Hematopoietic multipotent progenitor cell (in vitro differentiated cells): ENCODE measurements at regions not wholly inside any gene's neighbourhood (a gene's known extent, or its start where the extent isn't known, plus 50 kb on each side); places are given as distances from the start of the nearest gene placed in this dataset.

Experiments
- DNase-seq, 3 donors: peaks; one replicate each; pipeline ENCODE4 v3.0.0-alpha.2; 2011 to 2015; ENCODE audit warnings: low read depth in 2 of 3, low spot score in 2 of 3

DNA sequence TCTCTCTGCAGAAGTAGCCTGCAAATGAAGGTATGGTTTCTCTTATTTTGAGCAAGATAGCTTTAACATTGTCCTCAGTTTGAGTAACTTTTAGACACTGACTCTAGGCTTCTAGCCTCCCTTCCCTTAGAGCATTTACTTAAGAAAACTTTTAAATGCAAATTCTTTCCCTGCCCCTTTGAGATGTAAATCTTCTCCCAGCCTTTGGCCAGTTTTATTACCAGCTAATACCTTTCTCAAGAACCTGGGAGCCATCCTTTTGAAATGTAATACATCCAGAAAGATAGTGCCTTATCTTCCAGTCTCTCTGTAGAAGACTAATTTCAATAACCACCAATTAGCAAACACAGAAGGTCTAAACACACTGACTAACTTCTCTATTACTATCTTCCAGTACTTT, 688.9 kb upstream of the CDH9 start:
- DNase-seq: no peak

DNA sequence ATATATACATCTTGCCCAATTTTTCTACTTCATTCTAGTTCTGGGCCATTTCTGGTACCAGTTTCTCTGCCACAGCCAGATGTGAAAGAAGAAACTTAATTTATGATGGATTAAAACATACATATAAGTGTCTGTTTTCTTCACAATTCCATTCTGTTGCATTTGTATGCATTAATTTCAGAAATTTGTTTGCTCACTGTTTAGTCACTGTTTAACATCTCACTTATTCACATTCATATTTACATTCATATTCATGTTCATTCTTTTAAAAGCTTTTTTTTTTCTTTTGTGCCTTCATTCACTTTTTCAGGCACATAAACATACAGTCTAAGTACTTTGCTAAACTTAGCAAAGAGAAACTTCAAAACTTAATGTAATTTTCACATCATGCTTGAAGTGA, 684.0 kb upstream of the CDH9 start:
- no peak for DNase-seq

DNA sequence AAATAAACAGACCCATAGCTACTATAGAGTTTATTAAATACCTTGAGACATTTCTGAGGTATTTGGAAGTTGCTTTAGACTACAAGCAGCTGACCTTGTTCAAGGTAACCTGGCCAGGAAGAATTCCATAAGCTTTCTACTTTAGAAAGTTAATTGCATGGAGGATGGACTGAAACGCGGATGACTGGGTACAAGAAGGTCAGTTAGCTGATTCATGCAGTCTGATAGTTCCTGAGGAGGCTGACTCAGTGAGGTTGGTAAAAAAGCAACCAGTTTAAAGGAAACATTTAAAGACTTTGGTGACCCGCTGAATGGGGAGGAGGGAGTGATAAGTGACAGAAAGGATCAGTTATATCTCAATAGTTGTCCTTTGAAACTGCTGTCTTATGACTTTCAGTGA, 670.1 kb upstream of the CDH9 start:
- no peak for DNase-seq

DNA sequence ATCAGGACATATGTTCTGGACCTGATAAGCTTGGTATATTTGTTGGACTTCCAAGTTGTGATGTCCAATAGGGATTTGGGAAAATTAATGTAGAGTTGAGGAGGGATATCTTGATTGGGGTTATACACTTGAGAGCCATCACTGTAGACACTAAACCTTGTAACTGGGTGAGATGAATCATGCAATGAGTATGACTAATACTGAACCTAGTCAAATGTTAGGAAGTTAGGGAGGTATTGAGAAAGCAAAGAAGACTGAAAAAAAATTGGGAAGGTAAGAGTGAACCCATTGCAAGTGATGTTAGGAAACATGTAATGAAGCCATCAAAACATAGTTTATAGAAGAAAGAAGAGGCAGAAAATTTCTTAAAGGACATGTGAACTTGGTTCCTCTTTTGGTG, 668.4 kb upstream of the CDH9 start:
- no peak for DNase-seq

DNA sequence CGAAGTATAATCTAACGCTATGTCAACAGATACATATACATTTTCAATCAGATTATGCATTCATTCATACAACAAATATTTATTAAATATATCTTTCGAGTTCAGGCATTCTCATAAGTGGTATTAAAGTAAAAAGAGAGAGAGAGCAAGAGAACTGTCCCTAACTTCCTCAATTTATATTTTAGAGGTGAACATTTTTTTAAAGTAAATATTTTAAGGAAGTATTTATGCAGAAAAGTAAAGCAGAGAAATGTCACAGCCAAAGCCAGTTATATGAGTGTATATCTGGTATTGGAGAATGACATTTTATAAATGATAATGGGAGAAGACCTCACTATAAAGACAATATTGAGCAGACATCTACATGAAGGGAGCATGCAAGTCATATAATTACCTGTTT, 667.3 kb upstream of the CDH9 start:
- DNase-seq: peak in 1 of 3 donors; percentile 72

DNA sequence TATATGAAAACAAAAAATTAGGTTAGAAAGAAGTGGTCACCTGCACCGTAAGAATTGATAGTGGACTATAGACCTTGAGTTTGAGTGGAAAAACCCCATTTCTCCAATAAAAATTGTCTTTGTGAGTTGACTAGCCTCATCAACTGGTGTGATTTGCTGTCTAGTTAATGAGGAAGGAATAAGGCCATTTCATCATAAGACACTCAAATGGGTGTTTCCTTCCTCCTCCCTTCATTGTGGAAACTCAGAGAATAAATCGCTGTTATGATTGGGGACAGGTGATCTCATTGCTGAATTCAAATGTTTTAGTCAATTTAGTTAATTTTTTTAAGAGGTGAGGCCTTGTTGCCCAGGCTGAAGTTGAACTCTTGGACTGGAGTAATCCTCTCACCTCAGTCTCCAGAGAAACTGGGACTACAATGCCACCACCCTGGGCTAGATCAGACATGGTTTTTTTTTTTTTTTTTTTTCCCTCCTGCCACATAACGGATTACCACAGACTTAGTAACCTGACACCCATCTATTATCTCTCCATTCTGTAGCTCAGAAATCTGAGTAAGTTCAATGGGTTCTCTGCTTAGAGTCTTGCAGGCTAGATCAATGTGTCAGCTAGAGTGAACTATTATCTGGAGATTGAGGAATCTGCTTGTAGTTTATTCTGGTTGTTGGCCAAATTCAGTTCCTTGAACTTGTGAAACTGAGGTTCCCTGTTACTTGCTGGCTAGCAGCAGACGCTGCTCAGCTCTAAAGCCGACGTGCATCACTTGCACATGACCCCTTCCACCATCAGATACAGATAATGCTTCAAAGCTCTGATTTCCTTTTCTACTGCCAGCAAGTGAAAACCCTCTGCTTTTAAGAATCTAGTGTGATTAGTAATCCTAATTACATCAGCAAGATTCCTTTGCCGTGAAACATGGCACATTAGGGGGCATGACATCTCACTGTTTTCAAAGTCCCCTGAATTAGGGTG, 663.8 kb upstream of the CDH9 start:
- DNase-seq: no peak

DNA sequence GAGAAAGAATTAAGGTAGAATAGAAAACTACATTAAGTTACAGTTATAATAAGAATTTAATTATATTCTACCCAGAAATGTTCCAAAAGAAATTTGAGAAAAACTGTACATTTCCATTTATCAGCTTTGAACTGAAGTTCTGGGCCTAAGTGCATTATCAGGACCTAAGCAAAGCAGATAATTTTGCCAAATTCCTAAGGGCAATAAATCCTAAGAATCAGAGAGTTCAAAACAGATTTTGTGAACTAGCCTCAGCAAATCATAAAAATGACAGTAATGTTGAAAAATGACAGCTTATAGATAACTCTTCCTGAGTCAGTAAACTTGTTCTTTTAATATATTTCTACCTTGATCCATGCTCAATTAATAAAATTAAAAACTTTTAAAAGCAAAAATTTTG, 662.1 kb upstream of the CDH9 start:
- DNase-seq: no peak

DNA sequence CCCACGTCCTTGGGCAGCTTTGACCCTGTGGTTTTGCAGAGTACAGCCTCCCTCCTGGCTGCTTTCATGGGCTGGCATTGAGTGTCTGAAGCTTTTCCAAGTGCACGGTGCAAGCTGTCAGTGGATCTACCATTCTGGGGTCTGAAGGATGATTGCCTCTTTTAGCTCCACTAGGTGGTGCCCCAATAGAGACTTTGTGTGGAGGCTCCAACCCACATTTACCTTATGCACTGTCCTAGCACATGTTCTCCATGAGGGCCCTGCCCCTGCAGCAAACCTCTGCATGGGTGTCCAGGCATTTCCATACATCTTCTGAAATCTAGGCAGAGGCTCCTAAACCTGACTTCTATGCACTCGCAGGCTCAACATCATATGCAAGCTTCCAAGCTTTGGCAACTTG, 644.2 kb upstream of the CDH9 start:
- no peak for DNase-seq

DNA sequence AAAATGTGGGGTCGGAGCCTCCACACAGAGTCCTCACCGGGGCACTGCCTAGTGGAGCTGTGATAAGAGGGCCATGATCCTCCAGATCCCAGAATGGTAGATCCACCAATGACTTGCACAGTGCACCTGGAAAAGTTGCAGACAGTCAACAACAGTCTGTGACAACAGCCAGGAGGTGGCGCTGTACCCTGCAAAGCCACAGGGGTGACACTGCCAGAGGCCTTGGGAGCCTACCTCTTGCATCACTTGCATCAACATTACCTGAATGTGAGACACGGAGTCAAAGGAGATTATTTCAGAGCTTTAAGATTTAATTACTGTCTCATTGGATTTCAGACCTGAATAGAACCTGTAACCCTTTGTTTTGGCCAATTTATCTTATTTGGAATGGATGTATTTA, 614.1 kb upstream of the CDH9 start:
- DNase-seq: no peak

DNA sequence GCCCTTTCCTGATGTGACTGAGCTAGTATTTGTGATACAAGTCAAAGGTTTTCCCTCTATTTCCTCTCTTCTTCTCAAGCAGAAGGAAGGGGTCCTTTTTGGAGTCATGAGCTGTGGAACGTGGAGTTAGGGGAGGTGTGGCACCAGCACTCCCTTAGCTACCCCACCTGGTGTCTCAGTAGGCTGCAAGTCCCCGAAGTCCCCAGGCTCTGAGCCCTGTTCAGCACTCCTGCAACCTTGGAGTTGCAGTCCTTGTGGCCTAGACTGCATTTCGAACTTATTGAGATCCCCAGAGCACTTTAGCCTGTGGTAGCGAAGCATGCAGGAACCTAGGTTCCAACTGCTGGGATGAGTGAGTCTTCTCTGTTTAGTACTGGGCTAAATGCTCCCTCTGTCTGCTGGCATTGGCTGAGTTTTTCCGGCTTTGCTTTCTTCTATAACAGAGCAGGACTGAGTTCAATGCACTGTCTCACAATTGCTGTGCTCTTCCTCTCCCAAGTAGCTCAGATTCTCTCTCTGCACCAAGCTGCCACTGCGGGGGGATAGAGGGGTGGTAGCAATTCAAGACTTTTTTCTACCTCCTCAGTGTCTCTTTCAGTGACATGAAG, 600.7 kb upstream of the CDH9 start:
- no peak for DNase-seq

DNA sequence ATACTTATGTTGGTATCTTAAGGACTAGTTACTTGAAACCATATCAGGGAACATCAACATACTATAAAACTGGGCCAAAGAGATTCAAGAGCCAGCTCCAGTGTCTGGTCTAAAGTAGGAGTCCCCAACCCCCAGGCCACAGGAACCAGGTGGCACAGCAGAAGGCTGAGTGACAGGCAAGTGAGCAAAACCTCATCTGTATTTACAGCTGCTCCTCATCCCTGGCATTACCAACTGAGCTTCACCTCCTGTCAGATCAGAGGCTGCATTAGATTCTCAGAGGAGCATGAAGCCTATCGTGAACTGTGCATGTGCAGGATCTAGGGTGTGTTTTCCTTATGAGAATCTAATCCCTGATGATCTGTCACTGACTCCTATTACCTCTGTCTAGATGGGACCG, 581.6 kb upstream of the CDH9 start:
- peak in 1 of 3 donors; percentile 13 for DNase-seq

DNA sequence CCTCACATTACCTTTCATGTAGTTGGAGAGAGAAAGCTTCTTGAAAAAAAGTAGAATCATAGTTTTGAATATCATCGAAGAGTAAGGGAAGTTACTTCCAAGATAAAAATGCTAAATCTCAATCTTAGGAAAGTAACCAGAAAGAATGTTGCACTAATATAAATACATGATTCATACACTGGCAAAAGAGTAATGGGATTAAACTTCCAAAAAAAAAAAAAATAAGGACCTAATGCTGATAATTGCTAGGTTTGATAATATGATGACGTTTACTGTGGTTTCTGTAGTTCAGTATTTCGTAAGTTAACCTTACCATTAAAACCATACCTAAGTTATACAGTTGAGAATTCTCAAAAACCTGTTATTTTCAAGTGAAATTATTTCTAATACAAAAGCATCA, 573.8 kb upstream of the CDH9 start:
- DNase-seq: no peak

DNA sequence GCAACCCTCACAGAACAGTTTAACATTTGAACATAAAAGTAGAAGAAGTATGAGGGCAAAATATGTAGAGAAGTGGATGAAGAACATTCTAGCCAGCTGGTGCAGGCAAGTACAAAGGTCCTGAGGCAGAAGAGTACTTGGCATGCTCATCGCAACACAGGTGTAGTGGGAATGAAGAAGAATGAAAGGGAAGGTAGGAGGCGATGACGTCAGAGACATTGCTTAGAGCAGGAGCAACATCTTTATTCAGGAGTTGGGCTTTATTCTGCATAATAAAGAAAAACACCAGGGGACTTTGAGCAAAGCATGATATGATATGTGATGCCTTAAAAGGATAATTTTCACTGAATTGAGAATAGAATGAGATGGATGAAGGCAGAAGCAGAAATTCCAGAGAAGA, 570.6 kb upstream of the CDH9 start:
- no peak for DNase-seq

DNA sequence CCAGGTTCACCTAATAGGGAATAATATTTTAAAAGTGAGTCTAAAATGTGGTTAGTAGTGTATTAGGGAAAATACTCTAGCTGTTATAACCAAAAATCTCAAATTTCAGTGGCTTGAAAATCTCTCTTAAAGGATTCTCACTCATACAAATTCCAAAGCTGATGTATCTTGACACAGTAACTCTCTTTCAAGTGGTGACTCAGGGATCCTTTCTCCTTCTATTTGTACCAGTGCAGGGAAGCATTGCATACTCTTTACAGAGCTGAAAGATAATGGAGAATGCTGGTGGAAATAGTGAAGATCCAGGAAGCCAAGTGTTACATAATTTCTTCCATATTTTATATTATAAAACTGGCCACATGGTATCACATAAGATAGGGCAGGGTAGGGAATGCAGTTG, 560.2 kb upstream of the CDH9 start:
- no peak for DNase-seq

DNA sequence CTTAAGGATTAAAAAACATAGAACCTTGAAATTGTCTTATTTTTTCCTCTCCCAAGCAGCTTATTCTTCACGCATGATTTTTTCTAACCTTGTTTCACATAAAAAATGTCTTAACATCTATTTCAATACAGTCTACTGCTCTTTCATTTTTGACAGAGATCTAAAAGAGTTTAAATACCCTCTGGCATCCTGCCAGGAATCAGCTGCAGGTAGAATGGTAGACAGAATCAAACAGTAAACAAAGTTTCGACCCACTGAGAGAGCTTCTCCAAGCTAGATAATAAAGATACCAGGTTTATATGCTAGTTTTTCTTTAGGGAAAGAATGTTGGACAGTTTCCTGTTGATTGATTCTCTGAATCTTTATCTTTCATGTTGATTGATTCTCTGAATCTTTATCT, 555.8 kb upstream of the CDH9 start:
- DNase-seq: no peak

DNA sequence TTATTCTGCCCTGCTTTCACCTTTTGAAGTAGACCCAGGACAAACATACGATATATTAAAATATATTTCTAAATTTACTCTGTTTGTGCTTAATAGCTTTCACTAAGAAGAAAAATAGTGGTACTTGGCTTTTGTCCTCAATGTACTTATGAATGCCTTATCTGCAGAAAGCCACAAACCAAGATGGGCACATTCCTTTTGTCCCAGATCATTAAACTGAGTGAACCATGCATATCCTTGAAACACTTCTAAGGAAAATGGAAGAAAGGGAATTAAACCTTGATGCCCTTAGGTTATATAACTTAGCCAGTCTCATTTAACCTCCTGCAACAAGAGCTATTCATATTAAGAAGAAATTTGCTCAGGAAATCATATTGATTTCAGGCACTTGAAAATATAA, 553.8 kb upstream of the CDH9 start:
- DNase-seq: no peak

DNA sequence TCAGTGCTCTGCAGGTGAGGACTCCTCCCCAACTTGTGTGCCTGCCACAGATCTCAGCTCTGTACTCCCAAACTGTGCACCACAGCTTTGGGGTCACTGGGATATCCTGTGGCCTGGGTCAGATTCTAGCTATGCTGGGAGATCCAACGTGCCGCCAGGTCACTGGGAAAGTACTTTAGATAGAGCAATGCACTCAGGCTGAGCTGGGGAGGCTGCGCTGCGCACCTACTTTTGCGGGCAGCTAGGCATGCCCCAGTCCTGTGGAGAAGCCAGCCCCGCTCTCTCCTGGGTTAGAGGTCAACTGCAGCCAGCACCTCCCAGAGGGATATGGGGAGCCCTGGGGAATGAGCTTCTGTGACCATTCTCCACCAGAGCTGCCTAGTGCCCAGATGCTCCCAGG, 552.1 kb upstream of the CDH9 start:
- no peak for DNase-seq

DNA sequence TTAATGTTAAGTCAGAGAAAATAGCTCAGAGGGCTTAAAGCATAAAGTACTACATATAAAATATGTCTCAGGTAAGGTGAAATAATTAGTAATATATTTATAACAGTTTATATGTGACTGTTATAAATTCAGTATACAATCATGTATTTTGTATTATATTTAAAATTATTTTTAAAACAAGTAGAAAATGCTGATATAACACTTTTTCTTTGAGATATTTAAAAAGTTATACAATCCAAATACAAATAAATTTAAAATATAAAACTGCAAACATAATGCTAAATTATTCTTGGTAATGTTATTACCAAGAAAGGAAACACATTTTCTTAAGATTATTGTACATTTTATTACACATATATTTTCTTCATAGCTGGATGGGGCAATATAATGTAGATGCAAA, 539.9 kb upstream of the CDH9 start:
- DNase-seq: no peak

DNA sequence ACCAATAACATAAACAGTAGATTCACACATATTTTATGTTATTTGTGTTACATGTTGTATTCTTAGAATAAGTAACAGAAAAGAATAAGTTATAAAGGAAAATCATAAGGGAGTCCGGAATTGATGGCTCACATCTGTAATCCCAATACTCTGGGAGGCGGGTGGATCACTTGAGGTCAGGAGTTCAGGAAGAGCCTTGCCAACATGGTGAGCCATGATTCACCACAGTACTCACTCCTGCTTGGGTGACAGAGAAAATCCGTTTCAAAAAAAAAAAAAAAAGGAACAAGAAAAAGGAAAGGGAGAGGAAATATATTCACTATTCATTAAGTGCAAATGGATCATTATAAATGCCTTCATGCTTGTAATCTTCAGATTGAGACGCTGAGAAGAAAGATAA, 533.3 kb upstream of the CDH9 start:
- no peak for DNase-seq

DNA sequence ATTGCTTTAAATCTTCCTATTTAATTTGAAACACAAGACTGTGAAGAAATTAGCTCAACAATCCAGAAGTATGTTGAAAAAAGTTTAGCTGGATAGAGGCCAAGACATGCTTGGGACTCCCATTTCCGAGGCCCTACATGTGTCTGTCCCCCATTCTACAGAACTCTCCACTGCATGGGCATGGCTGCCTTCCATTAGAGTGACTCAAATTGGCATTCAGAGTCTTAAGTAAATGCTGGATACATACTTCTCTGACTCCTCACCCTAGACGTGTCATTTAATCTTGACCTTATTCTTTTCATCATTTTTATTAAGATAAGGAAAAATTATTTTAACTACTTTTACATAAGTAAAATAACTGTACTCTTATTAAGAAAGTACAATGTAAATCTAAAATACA, 530.4 kb upstream of the CDH9 start:
- no peak for DNase-seq

DNA sequence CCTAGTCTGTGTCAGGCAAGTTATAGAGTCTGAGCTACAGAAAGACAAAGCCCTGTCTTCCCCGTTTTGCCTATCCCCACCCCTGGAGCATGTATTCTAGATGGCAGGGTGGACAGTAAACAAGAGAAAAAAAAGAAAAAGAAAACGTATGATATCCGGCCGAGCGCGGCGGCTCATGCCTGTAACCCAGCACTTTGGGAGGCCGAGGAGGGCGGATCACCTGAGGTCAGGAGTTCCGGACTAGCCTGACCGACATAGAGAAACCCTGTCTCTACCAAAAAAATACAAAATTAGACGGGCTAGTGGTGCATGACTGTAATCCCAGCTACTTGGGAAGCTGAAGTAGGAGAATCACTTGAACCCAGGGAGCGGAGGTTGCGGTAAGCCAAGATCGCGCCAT, 523.0 kb upstream of the CDH9 start:
- no peak for DNase-seq

DNA sequence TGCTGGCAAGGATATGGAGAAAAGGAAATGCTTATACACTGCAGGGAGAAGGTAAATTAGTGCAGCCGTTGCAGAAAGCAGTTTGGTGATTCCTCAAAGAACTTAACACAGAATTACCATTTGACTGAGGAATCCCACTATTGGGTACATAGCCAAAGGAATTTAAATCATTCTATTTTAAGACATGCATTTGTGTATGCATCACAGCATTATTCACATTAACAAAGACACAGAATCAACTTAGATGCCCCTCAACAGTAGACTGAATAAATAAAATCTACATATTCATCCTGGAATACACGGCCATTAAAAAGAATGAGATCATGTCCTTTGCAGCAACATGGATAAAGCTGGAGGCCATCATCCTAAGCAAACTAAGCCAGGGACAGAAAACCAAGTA, 510.1 kb upstream of the CDH9 start:
- no peak for DNase-seq
